ENCODE measurements at regions not wholly inside any gene's neighbourhood (a gene's known extent, or its start where the extent isn't known, plus 50 kb on each side); places are given as distances from the start of the nearest gene placed in this dataset.

DNA sequence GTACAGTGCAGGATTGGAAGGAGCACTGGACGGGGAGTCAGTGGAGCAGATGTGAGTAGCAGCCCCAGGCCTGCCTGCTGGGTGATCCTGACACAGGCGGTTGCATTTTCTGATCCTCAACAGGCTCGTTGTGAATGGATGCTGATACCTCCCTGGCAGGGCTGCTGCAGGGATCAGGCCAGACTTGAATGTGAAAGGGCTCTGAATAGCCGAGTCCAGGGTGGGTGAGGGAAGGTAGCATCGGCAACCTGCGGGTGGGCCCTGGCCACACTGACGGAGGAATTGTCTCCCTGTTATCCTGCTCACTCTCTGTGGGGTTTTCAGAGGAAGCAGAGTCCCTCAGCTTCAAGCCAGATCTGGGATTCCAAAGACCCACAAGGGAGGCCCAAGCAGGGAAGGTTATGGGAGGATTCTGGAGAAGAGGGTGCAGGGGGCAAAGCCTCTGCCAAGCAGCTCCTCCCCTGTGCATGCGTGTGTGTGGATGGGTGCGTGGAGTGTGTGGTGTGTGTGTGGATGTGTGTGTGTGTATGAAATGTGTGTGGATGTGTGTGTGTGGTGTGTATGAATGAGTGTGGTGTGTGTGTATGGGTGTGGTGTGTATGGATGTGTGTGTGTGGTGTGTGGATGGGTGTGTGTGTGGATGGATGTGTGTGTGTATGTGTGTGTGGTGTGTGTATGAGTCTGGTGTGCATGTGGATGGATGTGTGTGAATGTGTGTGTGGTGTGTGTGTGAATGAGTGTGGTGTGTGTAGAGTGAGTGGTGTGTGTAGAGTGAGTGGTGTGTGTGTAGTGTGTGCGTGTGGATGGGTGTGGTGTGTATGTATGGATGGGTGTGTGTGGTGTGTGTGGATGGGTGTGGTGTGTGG lies 100.3 kb downstream of the UBIAD1 start:
- no peak for TF ChIP-seq CTCF (IDR thresholded peaks at IDR 0.05 in 4 of 5, conservative IDR thresholded peaks at IDR 0.05 in 1 of 5)
- no peak for TF ChIP-seq POLR2A (IDR thresholded peaks at IDR 0.05)
